IPS DF 19.7 (cell line): ENCODE measurements at regions not wholly inside any gene's neighbourhood (a gene's known extent, or its start where the extent isn't known, plus 50 kb on each side); places are given as distances from the start of the nearest gene placed in this dataset.

Experiments used
- DNase-seq: peaks from one replicate; pipeline ENCODE4 v3.0.0-alpha.2; 2013; ENCODE audit warnings: low read depth, low spot score

- DNase-seq: no peak
Measured at GRCh38 chr4:155616117-155616516, 50.5 kb upstream of the GUCY1A1 start.

GRCh38 chr4:155615081-155615887, 51.4 kb upstream of the GUCY1A1 start:
- DNase-seq: no peak

- DNase-seq: no peak
Measured at GRCh38 chr4:155614111-155614762, 52.4 kb upstream of the GUCY1A1 start.

GRCh38 chr4:155612074-155612473, 54.6 kb upstream of the GUCY1A1 start:
- no peak for DNase-seq

- DNase-seq: no peak
Measured at GRCh38 chr4:155611501-155611900, 55.1 kb upstream of the GUCY1A1 start.

- no peak for DNase-seq
Measured at GRCh38 chr4:155610143-155610542, 56.5 kb upstream of the GUCY1A1 start.

- no peak for DNase-seq
Measured at GRCh38 chr4:155609455-155610059, 57.1 kb upstream of the GUCY1A1 start.

GRCh38 chr4:155608225-155608885, 58.3 kb upstream of the GUCY1A1 start:
- DNase-seq: no peak

- DNase-seq: no peak
Measured at GRCh38 chr4:155607481-155607880, 59.2 kb upstream of the GUCY1A1 start.

GRCh38 chr4:155604718-155605626, 61.7 kb upstream of the GUCY1A1 start:
- DNase-seq: no peak

GRCh38 chr4:155603360-155603891, 63.2 kb upstream of the GUCY1A1 start:
- DNase-seq: no peak

- no peak for DNase-seq
Measured at GRCh38 chr4:155602351-155603140, 64.1 kb upstream of the GUCY1A1 start.

- no peak for DNase-seq
Measured at GRCh38 chr4:155600244-155600643, 66.4 kb upstream of the GUCY1A1 start.

- DNase-seq: no peak
Measured at GRCh38 chr4:155599596-155599995, 67.1 kb upstream of the GUCY1A1 start.

- no peak for DNase-seq
Measured at GRCh38 chr4:155599085-155599484, 67.6 kb upstream of the GUCY1A1 start.

GRCh38 chr4:155597933-155598451, 68.7 kb upstream of the GUCY1A1 start:
- DNase-seq: no peak

- DNase-seq: no peak
Measured at GRCh38 chr4:155597281-155597680, 69.4 kb upstream of the GUCY1A1 start.

GRCh38 chr4:155593793-155594192, 72.9 kb upstream of the GUCY1A1 start:
- DNase-seq: peak; percentile 0

- no peak for DNase-seq
Measured at GRCh38 chr4:155592938-155593297, 73.7 kb upstream of the GUCY1A1 start.
